ENCODE measurements at regions not wholly inside any gene's neighbourhood (a gene's known extent, or its start where the extent isn't known, plus 50 kb on each side); places are given as distances from the start of the nearest gene placed in this dataset.

DNA sequence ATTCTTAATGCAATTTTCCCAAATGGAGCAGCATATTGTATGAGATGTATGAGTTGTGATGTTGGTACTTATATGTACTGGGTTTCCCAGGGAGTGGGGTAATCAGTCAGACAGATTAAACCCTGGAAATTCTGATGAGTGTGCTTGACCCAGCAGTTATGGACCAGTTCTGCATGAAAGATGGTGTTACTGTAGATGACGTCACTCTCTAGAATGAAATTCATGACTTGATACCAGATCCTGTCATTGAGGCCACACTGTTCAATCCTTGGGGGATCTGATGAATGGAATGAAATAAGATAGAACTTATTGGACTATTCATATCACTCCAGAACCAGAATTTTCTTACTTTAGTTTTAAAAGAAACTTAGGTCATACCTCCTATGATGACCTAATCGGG is 534.3 kb downstream of the PLXDC2 start:
- H3K27me3 ChIP-seq (ENCODE audit: control insufficient read depth in 1 of 2, insufficient read depth in 2 of 2, low read length in 2 of 2), result no peaks in the 10 kb centered on the region
- no peak overlapping the region for H3K4me2 ChIP-seq (ENCODE audit: low read depth, low read length)
- H3K4me1 ChIP-seq (ENCODE audit: insufficient read depth, low read length), result no peaks in the 10 kb centered on the region
- H3K36me3 ChIP-seq (replicated peaks in 1 of 2; ENCODE audit: control insufficient read depth in 1 of 2, insufficient read depth in 2 of 2, low read length in 2 of 2), result no peaks in the 10 kb centered on the region
- WGBS (ENCODE audit: low lambda C conversion rate), result 38% methylated on average over 2 of the region's 2 CpGs
- ChIA-PET CTCF (ENCODE audit: low intra/inter-chr PET ratio, low total read pairs) (no interaction called here), POLR2A (no interaction called here)
- H3K4me3 ChIP-seq (replicated peaks in 1 of 3; ENCODE audit: insufficient read depth in 1 of 3, low read depth in 2 of 3, low read length in 3 of 3), result no peak overlapping the region
- ATAC-seq (no peak), DNase-seq (ENCODE audit: low spot score) (no peak), FAIRE-seq (no peak)
- H2AFZ ChIP-seq (ENCODE audit: low read length), result no peak overlapping the region
- intact Hi-C loops (cut with micrococcal nuclease; ENCODE audit: unreplicated experiment) (no loop called here), in situ Hi-C loops (cut with HindIII; ENCODE audit: extremely low pct_ligation_motif_present, low pct_unique_long_range_greater_than_20kb) (no loop called here)
- H3K9me3 ChIP-seq (ENCODE audit: low read length), result peaks cover 50% of the 10 kb centered on the region
- H3K9ac ChIP-seq (ENCODE audit: insufficient read depth, low read depth, low read length), result no peak overlapping the region
- no peaks in the 10 kb centered on the region for H4K20me1 ChIP-seq (ENCODE audit: insufficient read depth, low read length)
- no peak overlapping the region for H3K27ac ChIP-seq (ENCODE audit: extremely low read length, insufficient read depth, low read length)
- H3K79me2 ChIP-seq (ENCODE audit: insufficient read depth, low read length), result no peaks in the 10 kb centered on the region
- no TSS peak for BruUV-seq (replicated peaks)
- TF ChIP-seq ATF7 (IDR thresholded peaks at IDR 0.05) (peak; percentile 96), ATF7 (CRISPR knock-in tag; IDR thresholded peaks at IDR 0.05) (no peak), CREB1 (IDR thresholded peaks at IDR 0.05) (peak; percentile 91), CREB1 (CRISPR knock-in tag; IDR thresholded peaks at IDR 0.05) (no peak), KLF11 (CRISPR knock-in tag; IDR thresholded peaks at IDR 0.05) (no peak)

DNA sequence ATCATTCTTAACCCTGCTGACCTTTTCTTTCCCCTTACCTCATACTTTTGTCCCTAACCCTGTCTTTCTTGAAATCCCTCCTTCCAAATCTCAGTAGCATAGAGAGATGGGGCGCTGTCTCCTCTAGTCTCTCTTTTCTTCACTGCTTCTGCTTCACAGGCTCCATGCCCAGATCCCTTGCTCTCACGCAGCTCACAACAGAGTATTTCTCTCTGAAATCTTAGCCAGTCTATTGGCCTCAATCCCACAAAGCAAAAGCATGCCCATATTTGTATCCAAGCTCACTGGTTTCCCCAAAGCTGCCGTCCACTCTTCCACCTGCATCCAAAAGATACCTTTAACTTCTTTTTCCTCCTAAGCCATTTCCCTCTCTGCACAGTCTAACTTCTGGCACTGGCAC is 526.8 kb downstream of the PLXDC2 start:
- Histone ChIP-seq H2AFZ (ENCODE audit: low read length) (no peak overlapping the region), H3K9ac (ENCODE audit: insufficient read depth, low read depth, low read length) (no peak overlapping the region), H4K20me1 (ENCODE audit: insufficient read depth, low read length) (no peaks in the 10 kb centered on the region), H3K27me3 (ENCODE audit: control insufficient read depth in 1 of 2, insufficient read depth in 2 of 2, low read length in 2 of 2) (no peaks in the 10 kb centered on the region; a peak in 1 of 5 replicates), H3K4me1 (ENCODE audit: insufficient read depth, low read length) (no peaks in the 10 kb centered on the region), H3K4me2 (ENCODE audit: low read depth, low read length) (no peak overlapping the region), H3K36me3 (replicated peaks in 1 of 2; ENCODE audit: control insufficient read depth in 1 of 2, insufficient read depth in 2 of 2, low read length in 2 of 2) (no peaks in the 10 kb centered on the region), H3K27ac (ENCODE audit: extremely low read length, insufficient read depth, low read length) (no peak overlapping the region), H3K4me3 (replicated peaks in 1 of 3; ENCODE audit: insufficient read depth in 1 of 3, low read depth in 2 of 3, low read length in 3 of 3) (no peak overlapping the region), H3K79me2 (ENCODE audit: insufficient read depth, low read length) (no peaks in the 10 kb centered on the region), H3K9me3 (ENCODE audit: low read length) (peaks cover 66% of the 10 kb centered on the region)
- in situ Hi-C loops (cut with HindIII; ENCODE audit: extremely low pct_ligation_motif_present, low pct_unique_long_range_greater_than_20kb) (no loop called here), intact Hi-C loops (cut with micrococcal nuclease; ENCODE audit: unreplicated experiment) (no loop called here)
- ChIA-PET POLR2A (no interaction called here), CTCF (ENCODE audit: low intra/inter-chr PET ratio, low total read pairs) (no interaction called here)
- no TSS peak for BruUV-seq (replicated peaks)
- 5% methylated on average over 3 of the region's 3 CpGs for WGBS (ENCODE audit: low lambda C conversion rate)
- no peak for FAIRE-seq
- DNase-seq (ENCODE audit: low spot score), result no peak
- no peak for TF ChIP-seq HOXD1 (CRISPR knock-in tag; IDR thresholded peaks at IDR 0.05)
- TF ChIP-seq DNMT1 (CRISPR knock-in tag; IDR thresholded peaks at IDR 0.05), result no peak
- no peak for TF ChIP-seq HNF4G (IDR thresholded peaks at IDR 0.05; ENCODE audit: borderline replicate concordance, low read depth, low read length)
- no peak for TF ChIP-seq HNF4G (CRISPR knock-in tag; IDR thresholded peaks at IDR 0.05; ENCODE audit: borderline replicate concordance, low read depth)
- no peak for TF ChIP-seq KDM5B (CRISPR knock-in tag; IDR thresholded peaks at IDR 0.05; ENCODE audit: borderline replicate concordance)
- no peak for TF ChIP-seq KAT8 (CRISPR knock-in tag; IDR thresholded peaks at IDR 0.05)
- TF ChIP-seq, protein P1, sequence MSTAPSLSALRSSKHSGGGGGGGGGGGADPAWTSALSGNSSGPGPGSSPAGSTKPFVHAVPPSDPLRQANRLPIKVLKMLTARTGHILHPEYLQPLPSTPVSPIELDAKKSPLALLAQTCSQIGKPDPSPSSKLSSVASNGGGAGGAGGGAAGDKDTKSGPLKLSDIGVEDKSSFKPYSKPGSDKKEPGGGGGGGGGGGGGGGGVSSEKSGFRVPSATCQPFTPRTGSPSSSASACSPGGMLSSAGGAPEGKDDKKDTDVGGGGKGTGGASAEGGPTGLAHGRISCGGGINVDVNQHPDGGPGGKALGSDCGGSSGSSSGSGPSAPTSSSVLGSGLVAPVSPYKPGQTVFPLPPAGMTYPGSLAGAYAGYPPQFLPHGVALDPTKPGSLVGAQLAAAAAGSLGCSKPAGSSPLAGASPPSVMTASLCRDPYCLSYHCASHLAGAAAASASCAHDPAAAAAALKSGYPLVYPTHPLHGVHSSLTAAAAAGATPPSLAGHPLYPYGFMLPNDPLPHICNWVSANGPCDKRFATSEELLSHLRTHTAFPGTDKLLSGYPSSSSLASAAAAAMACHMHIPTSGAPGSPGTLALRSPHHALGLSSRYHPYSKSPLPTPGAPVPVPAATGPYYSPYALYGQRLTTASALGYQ (CRISPR knock-in tag; IDR thresholded peaks at IDR 0.05), result no peak
- no peak for TF ChIP-seq ZNF30 (CRISPR knock-in tag; IDR thresholded peaks at IDR 0.05)
- no peak for ATAC-seq

Data from HepG2 (cell line).